ENCODE measurements at regions not wholly inside any gene's neighbourhood (a gene's known extent, or its start where the extent isn't known, plus 50 kb on each side); places are given as distances from the start of the nearest gene placed in this dataset.

DNA sequence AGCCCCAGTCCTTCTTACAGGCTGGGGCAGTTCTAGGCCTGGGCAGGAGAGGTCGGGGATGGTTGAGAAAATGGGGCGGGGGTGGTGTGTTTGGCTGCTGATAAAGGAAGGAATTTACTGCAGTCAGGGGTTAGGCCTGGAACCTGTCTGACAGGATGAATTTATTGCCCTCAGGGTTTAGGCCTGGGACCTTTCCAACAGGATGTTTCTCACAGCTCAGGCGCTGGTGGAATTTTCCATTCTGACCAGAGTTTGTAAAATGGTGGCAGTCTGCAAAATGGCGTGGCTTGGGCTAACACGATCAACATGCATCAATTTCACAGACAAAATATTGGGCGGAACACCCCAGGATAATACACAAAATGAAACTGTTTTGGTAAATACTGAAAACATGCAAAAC is 83.5 kb upstream of the SPIN4 start:
- Histone ChIP-seq H3K79me1 (ENCODE audit: low read depth, low read length) (no peaks in the 10 kb centered on the region), H4K20me1 (replicated peaks in 1 of 2; ENCODE audit: control insufficient read depth in 1 of 2, insufficient read depth in 2 of 2, low read length in 2 of 2) (no peaks in the 10 kb centered on the region), H4K8ac (ENCODE audit: extremely low read depth, insufficient read depth, low read length) (no peak overlapping the region), H2BK12ac (ENCODE audit: low read depth, low read length) (no peak overlapping the region), H3K4ac (replicated peaks; ENCODE audit: insufficient read length, low read depth, low read length) (no peak overlapping the region), H4K91ac (replicated peaks; ENCODE audit: insufficient read length, low read length) (no peak overlapping the region), H3K27me3 (replicated peaks in 1 of 4; ENCODE audit: control insufficient read depth in 3 of 4, extremely low read depth in 1 of 4, insufficient read depth in 3 of 4, low read length in 3 of 4) (no peaks in the 10 kb centered on the region), H3K56ac (replicated peaks; ENCODE audit: insufficient read length, low read depth, low read length) (no peak overlapping the region), H3K36me3 (ENCODE audit: control insufficient read depth in 2 of 4, insufficient read depth in 4 of 4, low read length in 3 of 4) (no peaks in the 10 kb centered on the region), H2AFZ (ENCODE audit: low read length) (no peak overlapping the region), H3K4me3 (ENCODE audit: extremely low read depth in 1 of 4, insufficient read depth in 2 of 4, low read depth in 3 of 4, low read length in 4 of 4) (no peak overlapping the region), H2AK5ac (ENCODE audit: low read depth, low read length) (no peak overlapping the region), H4K5ac (ENCODE audit: insufficient read length, low read depth, low read length) (no peak overlapping the region), H3K79me2 (ENCODE audit: control insufficient read depth in 1 of 2, insufficient read depth in 2 of 2, low read length in 2 of 2) (no peaks in the 10 kb centered on the region), H2BK120ac (replicated peaks; ENCODE audit: low read depth, low read length) (no peak overlapping the region), H2BK5ac (ENCODE audit: low read depth, low read length) (no peak overlapping the region), H3K23me2 (ENCODE audit: low read depth, low read length) (no peaks in the 10 kb centered on the region), H3K9ac (replicated peaks in 1 of 4; ENCODE audit: extremely low read depth in 1 of 4, low read depth in 3 of 4, low read length in 3 of 4) (no peak overlapping the region), H3K9me3 (ENCODE audit: insufficient read depth in 2 of 2, low read depth in 1 of 2, low read length in 1 of 2) (no peaks in the 10 kb centered on the region), H3K27ac (ENCODE audit: low read depth, low read length) (no peak overlapping the region), H3K14ac (ENCODE audit: insufficient read length) (no peak overlapping the region), H3K23ac (ENCODE audit: insufficient read length) (no peak overlapping the region), H2BK15ac (ENCODE audit: low read length) (no peak overlapping the region), H3K4me2 (ENCODE audit: insufficient read depth in 1 of 2, low read depth in 2 of 2, low read length in 2 of 2) (no peak overlapping the region), H2BK20ac (ENCODE audit: low read length) (no peak overlapping the region), H3K4me1 (replicated peaks in 1 of 4; ENCODE audit: control insufficient read depth in 3 of 4, insufficient read depth in 4 of 4, low read length in 3 of 4) (no peaks in the 10 kb centered on the region), H3K18ac (ENCODE audit: extremely low read depth, low read length) (no peak overlapping the region)
- 93% methylated on average over 4 of the region's 6 CpGs; no CpG with 5 or more reads in 1 of the 2 experiments for WGBS, 2 experiments (ENCODE audit: extremely low coverage in 1 of 2, insufficient coverage in 1 of 2, insufficient read length in 1 of 2, insufficient replicate concordance in 2 of 2, low coverage in 1 of 2, low lambda C conversion rate in 2 of 2, missing lambda C conversion rate in 1 of 2)
- TF ChIP-seq TCF12 (IDR thresholded peaks at IDR 0.05; ENCODE audit: low read depth, low read length) (no peak), TEAD4 (IDR thresholded peaks at IDR 0.05; ENCODE audit: low read depth, low read length) (no peak), YY1 (IDR thresholded peaks at IDR 0.05; ENCODE audit: low read depth, low read length) (peak; percentile 80), CBX5 (IDR thresholded peaks at IDR 0.05; ENCODE audit: low read depth, low read length) (no peak), FOSL1 (IDR thresholded peaks at IDR 0.05; ENCODE audit: insufficient read depth, low read depth, low read length) (no peak), TAF7 (optimal IDR thresholded peaks at IDR 0.05; ENCODE audit: borderline replicate concordance, low read depth, low read length) (no peak)
- TF ChIP-seq, protein P1, sequence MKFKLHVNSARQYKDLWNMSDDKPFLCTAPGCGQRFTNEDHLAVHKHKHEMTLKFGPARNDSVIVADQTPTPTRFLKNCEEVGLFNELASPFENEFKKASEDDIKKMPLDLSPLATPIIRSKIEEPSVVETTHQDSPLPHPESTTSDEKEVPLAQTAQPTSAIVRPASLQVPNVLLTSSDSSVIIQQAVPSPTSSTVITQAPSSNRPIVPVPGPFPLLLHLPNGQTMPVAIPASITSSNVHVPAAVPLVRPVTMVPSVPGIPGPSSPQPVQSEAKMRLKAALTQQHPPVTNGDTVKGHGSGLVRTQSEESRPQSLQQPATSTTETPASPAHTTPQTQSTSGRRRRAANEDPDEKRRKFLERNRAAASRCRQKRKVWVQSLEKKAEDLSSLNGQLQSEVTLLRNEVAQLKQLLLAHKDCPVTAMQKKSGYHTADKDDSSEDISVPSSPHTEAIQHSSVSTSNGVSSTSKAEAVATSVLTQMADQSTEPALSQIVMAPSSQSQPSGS (IDR thresholded peaks at IDR 0.05; ENCODE audit: low read length), result no peak
- ChIA-PET CTCF (ENCODE audit: partially characterized antibody) (interaction anchor here (0.6 kb wide), 1 partner anchor 29 kb away, joined by 6 read pairs; no protein-coding TSS in a partner anchor), POLR2A (ENCODE audit: partially characterized antibody) (no interaction called here)
- DNase-seq (ENCODE audit: low read depth in 1 of 2, low spot score in 2 of 2) (no peak), FAIRE-seq (peak; percentile 32)
